Endodermal cell (in vitro differentiated cells): ENCODE measurements at regions not wholly inside any gene's neighbourhood (a gene's known extent, or its start where the extent isn't known, plus 50 kb on each side); places are given as distances from the start of the nearest gene placed in this dataset.
A peak's percentile ranks its signal among the peaks of the same experiment; 100 is the strongest.

Experiments
- DNase-seq: peaks from one replicate; pipeline ENCODE4 v3.0.0-alpha.2; 2017
- H3K27ac ChIP-seq: 2 replicates; pipeline ENCODE4 v1.5.1; 2013; ENCODE audit warnings: mild to moderate bottlenecking, low read depth, low read length, moderate library complexity
- H3K27me3 ChIP-seq: 2 replicates; pipeline ENCODE4 v1.6.1; 2013; ENCODE audit warnings: mild to moderate bottlenecking, low read length, moderate library complexity; ENCODE audit not compliant: insufficient read depth, control insufficient read depth, poor library complexity, severe bottlenecking
- H3K36me3 ChIP-seq: 2 replicates; pipeline ENCODE4 v1.7.0; 2013; ENCODE audit warnings: mild to moderate bottlenecking, low read length, moderate library complexity; ENCODE audit not compliant: control insufficient read depth, insufficient read depth
- H3K4me1 ChIP-seq: one replicate; pipeline ENCODE4 v1.7.0; 2013; ENCODE audit warnings: low read length; ENCODE audit not compliant: control insufficient read depth, insufficient read depth
- H3K4me3 ChIP-seq: 2 replicates; pipeline ENCODE4 v1.5.1; 2013; ENCODE audit warnings: mild to moderate bottlenecking, low read length, moderate library complexity
- H3K9ac ChIP-seq: 2 replicates; pipeline ENCODE4 v1.6.1; 2013; ENCODE audit warnings: mild to moderate bottlenecking, low read length, moderate library complexity; ENCODE audit not compliant: poor library complexity, severe bottlenecking; ENCODE audit errors: extremely low read depth
- H3K9me3 ChIP-seq: 2 replicates; pipeline ENCODE4 v1.6.1; 2013; ENCODE audit warnings: mild to moderate bottlenecking, low read length, moderate library complexity; ENCODE audit not compliant: control insufficient read depth
- H3K27ac Mint-ChIP-seq: 2 replicates; pipeline ENCODE4 v1.8.0; 2020; ENCODE audit warnings: mixed read lengths
- H3K27me3 Mint-ChIP-seq: 2 replicates; pipeline ENCODE4 v1.8.0; 2021; ENCODE audit warnings: mild to moderate bottlenecking, mixed read lengths; ENCODE audit not compliant: insufficient read depth
- H3K36me3 Mint-ChIP-seq: 2 replicates; pipeline ENCODE4 v1.8.0; 2020; ENCODE audit warnings: low read depth, mixed read lengths
- H3K4me1 Mint-ChIP-seq: 2 replicates; pipeline ENCODE4 v1.8.0; 2020; ENCODE audit warnings: mixed read lengths
- H3K4me3 Mint-ChIP-seq: 2 replicates; pipeline ENCODE4 v1.8.0; 2020; ENCODE audit warnings: mild to moderate bottlenecking, moderate library complexity, mixed read lengths
- H3K9me3 Mint-ChIP-seq: 2 replicates; pipeline ENCODE4 v1.8.0; 2020; ENCODE audit warnings: mild to moderate bottlenecking, mixed read lengths
- WGBS, 2 experiments: methylation state at CpG; one replicate each; pipeline versions ENCODE4 v1.1.5 to v1.1.7; 2013; ENCODE audit warnings: missing lambda C conversion rate in 2 of 2, mixed read lengths in 1 of 2; ENCODE audit not compliant: insufficient coverage in 1 of 2, insufficient read length in 1 of 2; 5-methylcytosine and 5-hydroxymethylcytosine counted together
- TF ChIP-seq, protein P1 (sequence below): fragments of 200-600 bp; sonication (generic); conservative IDR thresholded peaks from 2 replicates; pipeline ENCODE4 v1.5.0; 2021; ENCODE audit warnings: antibody characterized with exemption, mild to moderate bottlenecking

DNA sequence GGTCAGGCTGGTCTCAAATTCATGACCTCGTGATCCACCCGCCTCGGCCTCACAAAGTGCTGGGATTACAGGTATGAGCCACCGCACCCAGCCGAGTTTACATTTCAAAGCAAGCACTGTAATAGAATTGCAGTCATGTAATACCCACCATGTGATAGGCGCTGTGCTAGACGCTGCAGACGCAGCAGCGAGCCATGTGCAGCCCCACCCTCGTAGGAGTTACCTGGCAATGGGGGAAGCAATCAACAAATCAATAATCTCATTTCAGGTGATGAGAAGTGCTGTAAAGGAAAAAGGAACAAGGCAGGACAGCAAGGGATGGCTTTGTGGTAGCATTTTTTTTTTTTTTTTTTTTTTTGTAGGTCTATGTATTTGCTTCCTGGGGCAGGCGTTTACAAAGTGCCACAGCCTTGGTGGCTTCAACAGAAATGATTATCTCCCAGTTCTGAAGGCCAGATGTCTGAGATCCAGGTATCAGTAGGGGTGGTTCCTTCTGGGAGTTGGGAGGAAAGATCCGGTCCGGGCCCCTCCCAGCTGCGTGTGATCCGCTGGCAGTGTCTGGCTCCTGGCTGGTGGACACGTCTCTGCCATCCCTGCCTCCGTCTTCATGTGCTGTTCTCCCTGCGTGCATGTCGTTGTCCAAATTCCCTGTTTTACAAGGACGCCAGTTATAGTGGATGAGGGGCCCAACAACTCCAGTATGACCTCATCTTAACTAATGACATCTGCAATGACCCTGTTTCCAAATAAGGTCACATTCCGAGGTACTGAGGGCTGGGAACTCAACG, 72.8 kb downstream of the TNFAIP2 start:
- 91 to 93% methylated on average over 15 to 22 of the region's 22 CpGs for WGBS, 2 experiments
- no peaks in the 10 kb centered on the region for H3K4me1 ChIP-seq
- no peak overlapping the region for H3K9ac ChIP-seq
- H3K36me3 ChIP-seq = no peaks in the 10 kb centered on the region
- H3K4me3 ChIP-seq = no peak overlapping the region
- Mint-ChIP-seq H3K27me3 (peaks cover 12% of the 10 kb centered on the region), H3K4me3 (no peak overlapping the region), H3K4me1 (no peaks in the 10 kb centered on the region), H3K36me3 (no peaks in the 10 kb centered on the region), H3K9me3 (peaks cover 29% of the 10 kb centered on the region), H3K27ac (no peak overlapping the region)
- no peak overlapping the region for H3K27ac ChIP-seq
- no peaks in the 10 kb centered on the region for H3K27me3 ChIP-seq
- H3K9me3 ChIP-seq = peaks cover 2% of the 10 kb centered on the region
- DNase-seq = no peak
- TF ChIP-seq, protein P1, sequence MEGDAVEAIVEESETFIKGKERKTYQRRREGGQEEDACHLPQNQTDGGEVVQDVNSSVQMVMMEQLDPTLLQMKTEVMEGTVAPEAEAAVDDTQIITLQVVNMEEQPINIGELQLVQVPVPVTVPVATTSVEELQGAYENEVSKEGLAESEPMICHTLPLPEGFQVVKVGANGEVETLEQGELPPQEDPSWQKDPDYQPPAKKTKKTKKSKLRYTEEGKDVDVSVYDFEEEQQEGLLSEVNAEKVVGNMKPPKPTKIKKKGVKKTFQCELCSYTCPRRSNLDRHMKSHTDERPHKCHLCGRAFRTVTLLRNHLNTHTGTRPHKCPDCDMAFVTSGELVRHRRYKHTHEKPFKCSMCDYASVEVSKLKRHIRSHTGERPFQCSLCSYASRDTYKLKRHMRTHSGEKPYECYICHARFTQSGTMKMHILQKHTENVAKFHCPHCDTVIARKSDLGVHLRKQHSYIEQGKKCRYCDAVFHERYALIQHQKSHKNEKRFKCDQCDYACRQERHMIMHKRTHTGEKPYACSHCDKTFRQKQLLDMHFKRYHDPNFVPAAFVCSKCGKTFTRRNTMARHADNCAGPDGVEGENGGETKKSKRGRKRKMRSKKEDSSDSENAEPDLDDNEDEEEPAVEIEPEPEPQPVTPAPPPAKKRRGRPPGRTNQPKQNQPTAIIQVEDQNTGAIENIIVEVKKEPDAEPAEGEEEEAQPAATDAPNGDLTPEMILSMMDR = no peak

DNA sequence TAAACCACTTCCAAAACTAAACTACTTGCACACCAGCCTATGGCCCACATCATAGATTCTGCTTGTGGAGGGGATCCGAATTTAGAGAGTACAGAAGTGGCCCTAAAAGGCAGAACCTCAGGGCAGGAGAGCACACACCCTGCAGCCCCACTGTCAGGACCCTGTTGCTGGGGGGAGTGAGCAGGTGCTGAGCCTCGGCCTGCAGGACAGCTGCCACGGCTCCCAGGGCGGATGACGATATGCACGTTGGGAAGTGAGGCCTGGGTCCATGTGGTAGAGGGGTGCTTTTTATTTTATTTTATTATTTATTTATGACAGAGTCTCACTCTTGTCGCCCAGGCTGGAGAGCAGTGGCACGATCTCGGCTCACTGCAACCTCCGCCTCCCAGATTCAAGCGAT, 73.5 kb downstream of the TNFAIP2 start:
- no peak overlapping the region for H3K27ac ChIP-seq
- H3K27me3 ChIP-seq = no peaks in the 10 kb centered on the region
- H3K9me3 Mint-ChIP-seq = peaks cover 36% of the 10 kb centered on the region
- WGBS, 2 experiments = 94 to 97% methylated on average over 5 to 10 of the region's 11 CpGs
- peaks cover 12% of the 10 kb centered on the region for H3K27me3 Mint-ChIP-seq
- no peak overlapping the region for H3K4me3 ChIP-seq
- no peaks in the 10 kb centered on the region for H3K36me3 Mint-ChIP-seq
- H3K4me3 Mint-ChIP-seq = no peak overlapping the region
- H3K4me1 ChIP-seq = no peaks in the 10 kb centered on the region
- peaks cover 9% of the 10 kb centered on the region for H3K9me3 ChIP-seq
- no peak for DNase-seq
- TF ChIP-seq, protein P1 = no peak
- H3K4me1 Mint-ChIP-seq = no peaks in the 10 kb centered on the region
- H3K27ac Mint-ChIP-seq = no peak overlapping the region
- H3K36me3 ChIP-seq = no peaks in the 10 kb centered on the region
- H3K9ac ChIP-seq = no peak overlapping the region

GRCh38 chr14:103198131-103199105, 75.2 kb downstream of the TNFAIP2 start:
- H3K4me1 Mint-ChIP-seq = no peaks in the 10 kb centered on the region
- H3K36me3 Mint-ChIP-seq = no peaks in the 10 kb centered on the region
- DNase-seq = peak; percentile 10
- TF ChIP-seq, protein P1 = no peak
- 91 to 94% methylated on average over 13 to 14 of the region's 14 CpGs for WGBS, 2 experiments
- Histone ChIP-seq H3K9me3 (peaks cover 22% of the 10 kb centered on the region), H3K4me1 (no peaks in the 10 kb centered on the region), H3K4me3 (no peak overlapping the region), H3K9ac (no peak overlapping the region), H3K27me3 (no peaks in the 10 kb centered on the region), H3K36me3 (no peaks in the 10 kb centered on the region), H3K27ac (no peak overlapping the region)
- H3K4me3 Mint-ChIP-seq = no peak overlapping the region
- H3K27me3 Mint-ChIP-seq = peaks cover 9% of the 10 kb centered on the region
- H3K9me3 Mint-ChIP-seq = peaks cover 38% of the 10 kb centered on the region
- no peak overlapping the region for H3K27ac Mint-ChIP-seq
